Anterior cingulate cortex (tissue), 58 donors: ENCODE measurements at regions not wholly inside any gene's neighbourhood (a gene's known extent, or its start where the extent isn't known, plus 50 kb on each side); places are given as distances from the start of the nearest gene placed in this dataset.

Source experiments
- DNase-seq, 58 donors: peaks; one replicate each; lab custom pipeline; 2025; lab: John Stamatoyannopoulos, UW

DNA sequence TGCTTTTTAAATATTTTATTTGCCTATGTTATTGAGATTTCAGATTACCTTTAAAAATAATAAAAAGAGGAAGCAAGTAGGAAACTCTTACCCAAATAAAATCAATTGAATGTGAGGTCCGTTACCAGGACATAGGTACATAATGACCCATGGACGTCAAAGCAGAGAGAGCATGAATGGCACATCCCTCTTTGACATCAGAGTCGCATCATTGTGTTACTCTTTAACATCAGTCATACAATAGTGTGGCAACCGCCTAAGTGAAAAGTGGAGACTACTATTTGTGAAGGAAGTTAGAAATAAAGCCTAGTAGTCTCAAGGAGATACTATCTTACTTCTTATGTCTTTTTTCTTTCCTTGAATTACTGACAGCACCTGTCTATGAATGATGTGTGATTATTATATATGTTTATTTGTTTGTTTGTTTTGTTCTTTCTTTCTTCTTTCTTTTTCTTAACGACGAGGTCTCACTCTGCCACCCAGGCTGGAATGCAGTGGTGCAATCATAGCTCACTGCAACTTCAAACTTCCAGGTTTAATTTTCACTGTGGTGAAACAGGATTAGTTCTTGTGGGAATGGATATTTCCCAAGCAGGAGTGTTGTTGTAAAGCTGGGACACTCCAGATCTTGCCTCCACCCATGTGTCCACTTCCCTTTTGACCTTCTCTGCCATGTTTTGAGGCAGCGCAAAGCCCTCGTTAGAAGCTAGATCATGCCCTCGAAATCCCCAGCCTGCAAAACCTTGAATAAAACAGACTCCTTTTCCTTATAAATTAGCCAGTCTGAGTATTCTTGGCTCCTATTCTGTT is 407.2 kb upstream of the NETO1 start:
- no peak for DNase-seq

DNA sequence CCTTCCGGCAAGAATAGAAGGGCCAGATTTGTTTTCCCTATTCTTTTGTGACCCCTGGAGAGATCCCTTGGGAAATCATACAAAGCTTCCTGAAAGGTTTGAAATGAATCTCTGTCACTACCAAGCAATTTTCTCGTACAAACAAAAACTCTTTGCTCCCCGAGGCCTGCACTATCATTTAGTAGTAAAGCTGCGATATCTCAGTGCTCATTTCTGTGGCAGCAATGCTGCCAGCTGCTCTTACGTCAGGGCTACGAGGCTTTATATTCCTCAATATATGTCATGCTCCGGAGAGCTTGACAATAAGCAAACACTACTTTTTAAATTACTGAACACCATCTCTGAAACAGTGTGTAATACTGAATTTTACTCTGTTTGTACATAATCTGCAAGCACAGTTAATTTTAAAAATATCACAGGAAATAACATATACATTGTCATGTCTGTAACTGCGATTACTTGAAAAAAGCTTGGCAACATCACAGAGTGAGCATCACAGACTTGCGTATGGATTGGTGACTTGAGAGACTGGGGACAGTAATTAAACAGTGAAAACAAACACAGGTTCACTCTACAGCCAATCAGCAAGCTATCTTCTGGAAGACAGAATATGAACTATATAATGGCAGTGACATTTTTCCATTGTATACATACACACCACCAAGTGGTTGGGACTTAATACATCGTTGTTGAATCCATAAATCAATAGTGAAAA is 403.3 kb upstream of the NETO1 start:
- no peak for DNase-seq

DNA sequence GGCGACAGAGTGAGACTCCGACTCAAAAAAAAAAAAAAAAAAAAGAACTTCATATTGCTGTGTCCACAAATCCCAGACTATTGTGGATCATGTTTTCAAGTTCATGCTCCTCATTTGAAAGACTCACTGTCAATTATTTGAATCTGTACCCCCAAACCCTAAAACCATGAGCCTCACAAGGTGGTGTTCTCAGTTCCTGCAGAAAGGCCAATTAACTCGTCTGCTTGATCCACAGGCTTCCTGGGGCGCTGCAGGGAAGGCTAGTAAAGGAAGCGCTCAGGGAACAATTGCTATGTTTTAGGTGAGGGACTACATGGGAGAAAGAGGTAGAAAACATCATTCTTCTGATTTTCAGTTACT is 396.8 kb upstream of the NETO1 start:
- no peak for DNase-seq

DNA sequence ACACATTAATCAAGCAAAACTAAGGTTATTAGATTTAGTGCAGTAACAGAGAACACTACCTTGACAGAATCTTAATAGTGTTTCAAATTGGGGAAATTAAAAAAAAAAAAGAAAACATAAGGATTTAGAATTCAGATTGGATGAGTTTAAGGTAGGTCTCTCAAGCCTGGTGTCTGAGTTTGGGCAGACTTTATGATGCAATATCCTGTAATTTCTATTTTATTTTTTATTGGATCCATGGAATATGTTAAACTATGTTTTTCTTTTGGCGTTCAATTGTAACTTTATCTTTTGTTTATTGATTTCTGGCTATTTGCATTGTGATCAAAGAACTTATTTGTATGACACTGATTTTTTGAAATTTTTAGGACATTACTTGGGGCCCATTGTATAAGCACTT is 394.1 kb upstream of the NETO1 start:
- no peak for DNase-seq

DNA sequence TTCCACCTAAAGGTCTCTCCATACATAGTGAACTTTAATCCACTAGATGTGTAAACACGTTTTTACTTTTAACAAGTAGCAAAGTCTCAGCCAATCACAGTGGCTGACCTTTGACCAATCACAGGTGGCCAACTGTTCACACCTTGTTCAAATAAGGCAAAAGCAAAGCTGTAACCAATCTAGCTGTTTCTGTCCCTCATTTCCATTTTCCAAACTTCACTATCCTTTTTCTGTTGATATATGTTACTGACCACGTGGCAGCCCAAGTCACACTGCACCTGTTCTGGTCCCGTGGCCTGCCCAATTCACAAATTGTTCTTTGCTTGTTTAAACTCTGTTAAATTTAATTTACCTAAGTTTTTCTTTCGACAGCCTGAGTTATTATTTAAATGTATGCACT is 393.5 kb upstream of the NETO1 start:
- no peak for DNase-seq

DNA sequence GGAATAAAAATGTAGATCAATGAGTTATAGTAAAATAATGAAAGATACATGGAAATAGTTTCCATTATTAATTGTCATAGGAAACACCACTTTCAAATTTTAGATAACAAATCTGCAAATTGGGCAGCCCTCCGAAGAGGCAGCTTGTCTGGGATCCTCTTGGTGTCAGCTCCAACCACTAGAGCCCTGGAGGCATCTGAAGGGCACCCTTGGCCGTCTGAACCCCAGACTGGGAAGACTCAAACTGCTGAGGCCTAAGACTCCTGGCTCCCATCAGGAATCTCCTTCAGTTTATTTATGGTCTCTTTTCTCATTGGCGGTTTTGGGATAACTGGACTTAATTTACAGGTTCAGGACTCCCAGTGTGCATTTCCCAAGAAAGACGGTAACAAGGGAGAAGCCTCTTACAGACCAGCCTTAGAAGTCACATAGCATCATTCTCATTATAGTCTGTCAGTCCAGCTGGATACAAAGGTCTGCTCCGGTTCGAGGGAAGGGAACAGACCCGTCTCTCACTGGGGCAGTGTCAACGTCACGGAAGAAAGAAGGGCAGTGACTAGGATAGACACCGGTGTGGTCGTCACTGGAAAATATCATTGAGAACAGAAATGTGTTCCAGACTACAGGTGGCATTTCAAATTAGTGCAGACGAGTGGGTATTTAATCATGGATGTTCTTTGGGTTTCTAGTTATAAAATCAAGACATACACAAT is 390.7 kb upstream of the NETO1 start:
- no peak for DNase-seq

DNA sequence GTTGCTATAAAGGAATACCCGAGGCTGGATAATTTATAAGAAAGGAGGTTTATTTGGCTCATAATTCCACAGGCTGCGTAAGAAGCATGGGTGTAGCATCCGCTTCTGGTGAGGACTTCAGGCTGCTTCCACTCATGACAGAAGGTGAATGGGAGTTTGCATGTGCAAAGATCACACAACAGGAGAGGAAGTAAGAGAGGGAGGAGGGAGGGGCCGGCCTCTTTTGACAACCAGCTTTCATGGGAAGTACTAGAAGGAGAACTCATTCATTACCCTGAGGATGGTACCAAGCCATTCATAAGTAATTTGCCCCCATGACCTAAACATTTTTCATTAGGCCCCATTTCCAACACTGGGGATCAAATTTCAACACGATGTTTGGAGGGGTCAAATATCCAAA is 386.8 kb upstream of the NETO1 start:
- DNase-seq = no peak

DNA sequence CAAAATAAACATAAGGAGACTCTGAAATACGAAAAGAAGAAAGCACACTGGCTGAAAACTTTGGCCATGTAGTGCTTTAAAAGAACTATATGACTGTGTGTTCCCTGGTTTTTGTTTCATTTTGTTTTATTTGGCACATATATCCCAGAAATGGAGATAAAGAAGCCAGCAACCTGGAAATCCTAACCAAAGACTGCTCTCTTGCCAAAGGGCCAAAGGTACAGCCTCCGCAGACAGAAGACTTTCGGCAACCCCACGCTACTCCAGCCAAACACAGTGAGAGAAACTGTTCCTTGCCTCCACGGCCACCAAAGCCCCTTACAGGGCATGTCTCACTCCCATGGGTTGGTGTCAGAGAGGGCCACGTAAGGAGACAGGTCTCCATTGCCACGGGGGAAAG is 381.2 kb upstream of the NETO1 start:
- no peak for DNase-seq

DNA sequence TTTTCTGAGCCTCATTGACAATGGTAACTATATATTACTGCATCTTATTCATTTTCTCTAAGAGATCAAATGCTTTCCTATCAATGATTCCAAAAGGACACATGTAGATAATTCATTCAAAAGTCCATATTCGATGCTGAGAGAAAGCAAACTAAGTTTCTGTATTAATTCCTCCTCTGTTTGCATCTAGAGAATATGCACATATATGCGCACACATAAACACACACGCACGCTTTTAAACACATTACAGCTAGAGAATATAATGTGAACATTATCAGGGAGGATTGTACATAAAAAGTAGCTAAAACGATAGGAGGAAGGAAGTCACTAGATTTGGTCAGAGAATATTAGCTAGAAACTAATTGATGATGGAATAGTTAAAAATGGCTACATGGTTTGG is 379.0 kb upstream of the NETO1 start:
- DNase-seq = no peak

DNA sequence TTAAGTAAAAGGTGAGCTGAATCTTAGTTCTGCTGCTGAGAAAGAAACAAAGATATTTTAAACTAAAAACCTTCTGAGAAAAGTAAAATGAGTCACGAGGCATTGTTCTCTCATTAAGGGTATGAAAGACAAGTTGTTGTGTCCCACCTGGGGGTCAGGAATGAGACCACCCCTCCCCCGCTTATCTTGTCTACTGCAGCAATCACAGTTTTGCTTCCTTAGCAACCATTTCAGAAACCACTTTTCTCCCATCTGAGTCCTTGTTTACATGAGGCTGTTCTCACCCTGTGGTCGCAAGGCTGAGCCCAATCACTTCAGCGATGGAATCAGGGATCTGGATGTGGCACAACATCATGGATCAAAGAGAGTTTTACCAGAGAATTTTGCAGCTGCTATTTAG is 377.6 kb upstream of the NETO1 start:
- DNase-seq = no peak

DNA sequence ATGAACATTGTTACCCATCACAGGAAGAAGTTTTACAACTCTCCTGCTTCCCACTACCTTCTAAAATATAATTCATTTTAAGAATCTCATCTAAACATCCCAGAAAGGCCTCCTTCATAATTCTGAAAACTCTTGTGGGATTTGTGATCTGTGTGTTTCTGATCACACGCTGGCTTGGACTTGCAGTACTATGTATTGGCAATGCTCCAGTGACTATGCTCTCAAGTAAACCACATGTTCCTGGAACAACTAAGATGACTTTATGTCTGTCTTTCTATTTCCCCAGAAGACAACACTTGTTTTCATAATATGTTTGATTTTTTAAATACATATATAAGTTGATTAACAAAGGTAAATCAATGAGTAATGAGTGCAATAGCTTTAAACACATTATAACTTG is 376.6 kb upstream of the NETO1 start:
- DNase-seq = no peak

DNA sequence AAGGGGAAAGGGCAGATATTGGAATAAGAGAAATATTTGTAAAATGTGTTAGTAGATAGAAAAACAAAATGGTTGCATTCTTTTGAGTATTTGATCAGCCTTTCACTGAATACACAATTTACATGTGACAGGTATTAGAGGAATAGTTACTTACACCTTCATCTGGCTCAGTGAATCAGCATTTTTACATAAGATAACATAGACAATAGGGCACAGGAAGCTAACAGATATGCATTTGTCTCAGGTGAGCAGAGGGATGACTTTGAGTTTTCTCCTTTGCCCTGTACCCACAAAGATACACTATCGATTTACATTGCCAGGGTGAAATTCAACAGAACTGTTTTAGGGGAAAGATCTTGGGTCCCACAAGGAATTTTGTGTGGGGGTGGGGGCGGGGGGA is 373.1 kb upstream of the NETO1 start:
- DNase-seq = no peak

DNA sequence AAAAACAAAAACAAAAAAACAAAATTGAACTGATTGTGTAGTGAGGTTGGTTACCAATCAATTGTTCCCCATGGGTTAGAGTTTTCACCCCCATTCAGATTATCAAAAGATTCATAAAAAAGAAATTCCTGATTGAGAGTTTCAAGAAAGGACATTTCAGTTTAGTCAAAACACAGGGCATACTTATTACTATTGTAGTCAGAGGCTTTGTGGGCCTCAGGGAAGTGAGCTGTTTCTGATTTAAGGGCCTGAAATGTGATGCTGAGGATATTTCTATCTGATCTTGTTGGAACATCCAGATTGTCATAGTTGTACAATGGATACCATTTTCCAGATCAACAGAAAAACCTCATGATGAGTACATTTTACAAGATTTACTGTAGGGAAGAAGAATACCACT is 368.1 kb upstream of the NETO1 start:
- no peak for DNase-seq

DNA sequence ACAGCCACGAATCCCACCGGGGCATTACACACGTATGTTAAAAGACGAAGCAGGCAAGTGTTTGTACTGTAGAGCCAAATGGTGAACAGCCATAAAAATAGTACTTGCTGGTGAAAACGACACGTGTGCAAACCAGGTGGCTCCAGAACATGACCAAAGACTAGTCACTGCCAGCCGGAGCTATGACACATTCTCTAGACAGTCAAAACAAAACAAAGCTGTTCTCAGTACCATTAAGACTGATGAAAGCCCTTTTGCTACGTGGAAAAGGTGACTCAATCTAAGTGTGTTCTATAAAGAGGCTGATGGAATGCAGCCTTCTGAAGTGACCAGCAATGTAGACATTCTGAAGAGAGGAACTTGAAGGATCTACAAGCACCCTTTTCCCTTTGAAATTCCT is 367.7 kb upstream of the NETO1 start:
- no peak for DNase-seq

DNA sequence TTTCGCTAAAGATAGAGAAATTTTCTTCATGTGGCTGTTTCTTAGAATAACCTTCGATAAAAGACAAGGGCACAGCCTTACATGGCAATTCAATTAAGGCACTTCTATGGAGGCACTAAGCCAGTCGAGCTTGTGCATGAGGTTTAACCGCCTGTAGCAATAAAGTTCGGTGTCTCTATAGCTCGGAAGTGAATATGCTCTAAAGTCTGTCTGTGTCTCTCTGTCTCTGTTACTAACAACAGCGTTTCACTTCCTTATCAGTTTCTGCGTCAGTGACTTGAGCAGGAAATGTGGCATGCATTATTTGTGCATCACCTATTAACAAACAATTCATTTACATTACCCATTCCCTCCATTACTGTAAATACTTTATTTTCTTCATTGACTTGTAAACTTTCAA is 365.1 kb upstream of the NETO1 start:
- no peak for DNase-seq

DNA sequence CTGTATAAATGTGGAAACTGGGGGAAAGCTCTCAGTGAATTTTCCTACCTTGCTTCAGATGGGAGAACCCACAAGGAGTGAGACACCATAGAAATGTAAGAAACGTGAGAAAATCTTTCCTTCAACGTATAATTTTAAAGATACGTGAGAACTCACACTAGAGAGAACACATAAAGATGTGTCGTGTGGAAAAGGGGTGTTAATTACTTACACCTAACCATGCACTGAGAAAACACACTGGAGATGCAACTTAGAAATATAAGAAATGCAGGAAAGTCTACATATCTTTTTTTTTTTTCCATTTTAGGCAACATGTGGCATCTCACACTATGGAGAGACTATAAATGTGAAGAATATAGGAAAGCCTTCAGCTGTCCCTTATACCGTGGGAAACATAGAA is 352.9 kb upstream of the NETO1 start:
- no peak for DNase-seq

DNA sequence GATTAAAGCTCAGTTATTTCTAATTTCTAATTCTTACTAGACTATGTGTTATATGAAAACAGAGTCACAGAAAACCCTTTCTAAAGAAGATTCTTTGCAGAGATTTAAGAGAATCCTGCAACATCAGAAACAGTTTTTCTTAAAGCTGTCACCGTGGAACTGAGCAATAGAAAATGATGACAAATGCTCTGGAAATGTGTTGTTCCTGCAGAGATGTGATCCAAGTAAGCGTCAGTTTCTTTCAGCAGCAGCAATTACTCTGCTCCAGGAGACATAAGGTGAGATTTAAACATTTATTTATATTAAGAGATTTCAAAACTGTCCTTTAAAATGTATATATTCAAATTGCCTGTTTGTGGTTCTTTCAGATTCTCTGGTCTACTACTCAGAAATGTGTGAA is 350.5 kb upstream of the NETO1 start:
- DNase-seq = peak in 1 of 58 donors; percentile 12

DNA sequence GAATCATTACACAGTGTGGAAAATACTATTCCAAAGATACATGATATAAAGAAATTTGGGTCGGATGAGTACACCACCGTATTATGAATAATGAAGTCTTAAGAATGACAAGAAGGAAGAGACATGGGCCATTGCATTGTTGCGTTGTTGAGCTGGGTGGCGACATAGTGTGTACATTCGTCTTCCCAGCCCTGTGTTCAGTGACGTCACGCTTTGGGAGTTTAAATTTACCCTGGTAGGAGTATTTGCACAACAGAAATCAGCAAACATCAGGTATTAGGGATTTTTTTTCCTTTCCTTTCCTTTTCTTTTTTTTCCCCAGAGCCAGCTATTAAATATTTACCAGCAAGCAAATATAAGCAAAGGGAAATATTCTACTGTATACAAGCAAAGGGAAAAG is 347.2 kb upstream of the NETO1 start:
- DNase-seq = no peak

DNA sequence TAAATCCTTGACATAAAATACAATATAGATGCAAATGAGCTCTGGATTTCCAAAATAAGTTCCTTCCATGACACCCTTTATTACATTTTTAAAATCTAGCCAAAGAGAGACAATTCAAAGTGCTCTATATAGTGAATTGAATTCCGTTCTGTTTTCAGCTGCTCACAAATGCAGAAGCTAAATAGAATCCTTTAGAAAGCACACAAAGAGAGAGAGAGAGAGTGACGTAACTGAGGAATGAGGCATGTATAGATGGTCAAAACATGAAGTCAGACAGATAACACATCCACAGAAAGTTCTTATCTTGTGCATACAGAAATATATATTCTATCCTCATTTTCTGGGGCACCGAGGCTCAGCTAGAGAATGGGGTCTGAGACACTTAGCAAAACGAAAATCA is 344.7 kb upstream of the NETO1 start:
- DNase-seq = no peak

DNA sequence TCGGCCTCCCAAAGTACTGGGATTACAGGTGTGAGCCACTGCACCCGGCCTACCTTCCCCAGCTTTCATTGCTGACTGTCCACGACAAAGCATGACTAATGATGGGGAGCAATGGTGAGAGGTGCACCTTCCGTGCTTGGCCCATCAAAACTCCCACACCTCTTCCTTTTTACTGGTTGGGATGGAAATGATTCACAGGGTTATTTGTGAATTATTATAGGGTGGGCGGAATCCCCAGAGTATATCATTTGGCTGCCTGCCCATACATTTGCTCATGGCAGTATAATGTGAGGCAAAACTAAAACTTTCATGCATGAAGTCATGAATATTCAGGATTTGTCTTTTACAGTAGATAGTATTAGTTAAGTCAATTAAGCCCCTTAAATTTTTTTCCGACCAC is 334.2 kb upstream of the NETO1 start:
- no peak for DNase-seq

DNA sequence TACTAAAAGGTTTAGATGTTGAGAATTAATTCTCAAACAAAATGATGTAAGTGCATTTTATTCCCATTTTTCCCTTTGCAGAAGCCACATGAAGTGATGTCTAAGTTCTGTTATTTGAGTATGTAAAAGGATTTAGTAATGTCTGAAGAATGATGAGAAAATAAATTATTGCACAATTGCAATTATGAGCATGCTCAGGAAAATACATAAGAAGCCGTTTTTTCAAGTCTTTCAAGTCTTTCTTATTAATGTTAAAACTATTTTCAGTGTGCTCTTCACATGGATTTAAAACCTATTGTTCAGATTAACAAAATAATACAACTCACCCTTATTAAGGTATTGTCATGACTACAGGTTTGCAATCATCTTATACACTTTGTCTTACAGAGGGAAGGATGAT is 331.4 kb upstream of the NETO1 start:
- no peak for DNase-seq

DNA sequence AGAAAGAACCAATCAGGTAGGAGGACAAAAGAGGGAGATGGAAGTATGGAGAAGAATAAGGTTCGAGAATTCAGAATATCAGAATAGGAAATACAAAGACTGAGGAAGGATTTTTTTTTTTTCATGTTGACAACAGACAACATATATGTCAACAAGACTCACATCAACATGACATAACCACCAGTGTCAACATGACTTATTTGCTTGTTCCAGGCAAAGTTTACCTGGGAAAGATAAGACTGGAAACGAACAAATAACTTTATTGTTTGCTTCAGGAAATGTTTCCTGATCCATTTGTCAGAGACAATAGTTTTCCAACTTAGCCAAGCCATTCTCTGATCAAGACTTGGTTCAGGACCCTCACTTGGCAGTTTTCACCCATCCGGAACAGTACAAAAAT is 321.9 kb upstream of the NETO1 start:
- DNase-seq = no peak
